OCI-LY3 (cell line): ENCODE measurements at regions not wholly inside any gene's neighbourhood (a gene's known extent, or its start where the extent isn't known, plus 50 kb on each side); places are given as distances from the start of the nearest gene placed in this dataset.
"Not testable (repeated sequence)": the region's sequence is repeated elsewhere in the genome, so short reads cannot be mapped to it uniquely, and the experiment has no call there.

Experiments
- H2AFZ ChIP-seq: fragments of 200-600, 300-600 bp; shearing (Covaris generic); 2 replicates; pipeline ENCODE4 v1.6.0; 2014; ENCODE audit warnings: antibody characterized with exemption, low read depth, low read length
- H3K27ac ChIP-seq: fragments of 200-600, 300-600 bp; sonication (generic); 2 replicates; pipeline ENCODE4 v1.5.1; 2014; ENCODE audit warnings: mild to moderate bottlenecking, low read length, moderate library complexity, mixed read lengths
- H3K27me3 ChIP-seq: fragments of 200-600, 300-600 bp; sonication (generic); 2 replicates; pipeline ENCODE4 v1.6.1; 2014; ENCODE audit warnings: low read depth, low read length, mixed read lengths
- H3K36me3 ChIP-seq: fragments of 200-600, 300-600 bp; sonication (generic); replicated peaks from 2 replicates; pipeline ENCODE3; 2014; ENCODE audit warnings: low read depth, low read length, mixed read lengths
- H3K4me1 ChIP-seq: fragments of 300-600, 200-600 bp; sonication (generic); 2 replicates; pipeline ENCODE4 v1.6.1; 2014; ENCODE audit warnings: low read length, mixed read lengths
- H3K4me2 ChIP-seq: fragments of 200-600, 300-600 bp; sonication (generic); 2 replicates; pipeline ENCODE4 v1.6.1; 2014; ENCODE audit warnings: low read length, mixed read lengths
- H3K4me3 ChIP-seq: fragments of 300-600, 200-600 bp; sonication (generic); 2 replicates; pipeline ENCODE4 v1.5.1; 2014; ENCODE audit warnings: antibody characterized with exemption, mild to moderate bottlenecking, low read length, moderate library complexity
- H3K79me2 ChIP-seq: fragments of 300-600, 200-600 bp; shearing (Covaris generic); 2 replicates; pipeline ENCODE4 v1.6.1; 2014; ENCODE audit warnings: mild to moderate bottlenecking, low read length, mixed read lengths
- H3K9ac ChIP-seq: fragments of 300-600, 200-600 bp; shearing (Covaris generic); 2 replicates; pipeline ENCODE4 v1.6.0; 2014; ENCODE audit warnings: mild to moderate bottlenecking, low read length, moderate library complexity
- H3K9me3 ChIP-seq: fragments of 200-600, 300-600 bp; shearing (Covaris generic); 2 replicates; pipeline ENCODE4 v1.6.1; 2014; ENCODE audit warnings: low read length, mixed read lengths; ENCODE audit not compliant: insufficient read depth
- H4K20me1 ChIP-seq: fragments of 200-600, 300-600 bp; sonication (generic); 2 replicates; pipeline ENCODE4 v1.6.1; 2016; ENCODE audit warnings: low read length, mixed read lengths; ENCODE audit not compliant: insufficient read depth
- CTCF ChIP-seq: fragments of 200-600, 300-600 bp; sonication (generic); IDR thresholded peaks from 2 replicates; pipeline ENCODE4 v1.5.1; 2014; ENCODE audit warnings: antibody characterized with exemption, low read length, low read depth
- EZH2phosphoT487 ChIP-seq: fragments of 200-600 bp; shearing (Covaris generic); IDR thresholded peaks from 2 replicates; pipeline ENCODE4 v1.6.1; 2018; ENCODE audit warnings: antibody characterized with exemption, mixed run types, low read depth

GRCh38 chr14:105900398-105901160 is 374.2 kb downstream of the TMEM121 start:
- Histone ChIP-seq H3K27me3 (no peaks in the 10 kb centered on the region), H3K79me2 (no peaks in the 10 kb centered on the region), H3K4me2 (no peak overlapping the region), H2AFZ (no peak overlapping the region), H3K4me1 (no peaks in the 10 kb centered on the region), H3K27ac (no peak overlapping the region), H4K20me1 (no peaks in the 10 kb centered on the region), H3K9me3 (no peaks in the 10 kb centered on the region), H3K4me3 (no peak overlapping the region), H3K9ac (no peak overlapping the region), H3K36me3 (no peaks in the 10 kb centered on the region)
- TF ChIP-seq EZH2phosphoT487: no peak
- TF ChIP-seq CTCF: no peak

DNA sequence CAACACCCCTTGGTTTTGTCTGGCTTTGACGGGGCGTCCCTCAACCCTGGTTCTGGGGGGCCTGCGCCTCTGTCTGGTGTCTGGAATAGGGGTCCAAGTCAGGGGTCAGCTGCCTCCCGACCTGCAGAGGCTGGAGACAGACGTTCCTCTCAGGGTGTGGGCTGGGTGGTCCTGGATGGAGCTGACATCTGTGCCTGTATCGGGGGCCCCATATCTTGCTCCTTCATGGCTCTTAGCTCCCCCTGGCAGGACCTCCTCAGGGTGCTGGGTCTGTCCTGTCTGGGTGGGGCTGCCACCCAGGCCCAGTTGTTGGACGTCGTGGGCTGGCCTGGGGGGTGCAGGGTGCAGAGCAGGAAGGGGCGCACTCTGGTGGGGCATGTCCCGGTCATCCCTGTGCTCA is 374.8 kb downstream of the TMEM121 start:
- Histone ChIP-seq H3K4me3 (no peak overlapping the region), H3K9ac (no peak overlapping the region), H3K27ac (no peak overlapping the region), H3K4me1 (no peaks in the 10 kb centered on the region), H3K9me3 (no peaks in the 10 kb centered on the region), H3K4me2 (no peak overlapping the region), H3K79me2 (no peaks in the 10 kb centered on the region), H2AFZ (no peak overlapping the region), H3K27me3 (no peaks in the 10 kb centered on the region), H4K20me1 (no peaks in the 10 kb centered on the region), H3K36me3 (no peaks in the 10 kb centered on the region)
- no peak for TF ChIP-seq CTCF
- TF ChIP-seq EZH2phosphoT487: no peak

- H3K4me3 ChIP-seq: no peak overlapping the region
- TF ChIP-seq CTCF (no peak), EZH2phosphoT487 (no peak)
- H3K79me2 ChIP-seq: no peaks in the 10 kb centered on the region
Observed at GRCh38 chr14:105902131-105902898, 375.9 kb downstream of the TMEM121 start.

DNA sequence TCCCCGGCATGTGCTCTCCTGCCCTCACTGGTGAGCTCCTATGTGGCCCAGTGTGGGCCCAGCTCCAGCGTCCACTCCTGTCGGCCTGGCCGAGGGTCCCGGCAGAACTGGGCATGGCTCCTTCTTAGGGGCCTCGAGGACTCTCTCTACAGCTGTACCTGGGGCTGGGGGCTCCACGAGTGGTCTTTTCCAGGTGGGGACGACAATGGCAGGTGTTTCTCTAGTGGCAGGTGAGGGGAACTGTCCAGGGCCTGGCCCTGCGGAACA is 376.4 kb downstream of the TMEM121 start:
- H3K9me3 ChIP-seq, H3K36me3 ChIP-seq, H3K79me2 ChIP-seq, H3K27me3 ChIP-seq, H2AFZ ChIP-seq, H3K27ac ChIP-seq, H3K9ac ChIP-seq, H3K4me3 ChIP-seq, H3K4me2 ChIP-seq, H3K4me1 ChIP-seq, H4K20me1 ChIP-seq: not testable (repeated sequence)

More at GRCh38 chr14:105902131-105902898, 375.9 kb downstream of the TMEM121 start:
- H4K20me1 ChIP-seq: no peaks in the 10 kb centered on the region
- H3K27ac ChIP-seq: no peak overlapping the region
- no peak overlapping the region for H3K9ac ChIP-seq
- no peaks in the 10 kb centered on the region for H3K27me3 ChIP-seq
- H2AFZ ChIP-seq: no peak overlapping the region
- H3K9me3 ChIP-seq: no peaks in the 10 kb centered on the region
- H3K4me1 ChIP-seq: no peaks in the 10 kb centered on the region
- H3K4me2 ChIP-seq: no peak overlapping the region
- no peaks in the 10 kb centered on the region for H3K36me3 ChIP-seq
